VCaP (cell line): ENCODE measurements at regions not wholly inside any gene's neighbourhood (a gene's known extent, or its start where the extent isn't known, plus 50 kb on each side); places are given as distances from the start of the nearest gene placed in this dataset.

Experiments used
- H3K27ac ChIP-seq: fragments of 450-650 bp; 2 replicates; pipeline ENCODE4 v1.5.1; 2017
- CTCF ChIP-seq: fragments of 450-650 bp; conservative IDR thresholded peaks from 2 replicates; pipeline ENCODE4 v1.5.1; 2017; ENCODE audit warnings: mild to moderate bottlenecking, moderate library complexity

- no peak for TF ChIP-seq CTCF
- H3K27ac ChIP-seq, result no peak overlapping the region
These were observed 86.9 kb upstream of the TMEM161B start for GRCh38 chr5:88355490-88356050.

- no peak for TF ChIP-seq CTCF
- H3K27ac ChIP-seq, result no peak overlapping the region
These were observed 57.2 kb upstream of the TMEM161B start for GRCh38 chr5:88325868-88326267.

- no peak overlapping the region for H3K27ac ChIP-seq
- no peak for TF ChIP-seq CTCF
These were observed 54.1 kb upstream of the TMEM161B start for GRCh38 chr5:88322785-88323184.
